Suppressor macrophage treated with lipopolysaccharide for 1 hour (primary cell): ENCODE measurements at regions not wholly inside any gene's neighbourhood (a gene's known extent, or its start where the extent isn't known, plus 50 kb on each side); places are given as distances from the start of the nearest gene placed in this dataset.
"Not testable (repeated sequence)": the region's sequence is repeated elsewhere in the genome, so short reads cannot be mapped to it uniquely, and the experiment has no call there.

Experiments used
- DNase-seq, 3 donors: peaks; one replicate each; pipeline ENCODE4 v3.0.0-alpha.2; 2020 to 2022

DNA sequence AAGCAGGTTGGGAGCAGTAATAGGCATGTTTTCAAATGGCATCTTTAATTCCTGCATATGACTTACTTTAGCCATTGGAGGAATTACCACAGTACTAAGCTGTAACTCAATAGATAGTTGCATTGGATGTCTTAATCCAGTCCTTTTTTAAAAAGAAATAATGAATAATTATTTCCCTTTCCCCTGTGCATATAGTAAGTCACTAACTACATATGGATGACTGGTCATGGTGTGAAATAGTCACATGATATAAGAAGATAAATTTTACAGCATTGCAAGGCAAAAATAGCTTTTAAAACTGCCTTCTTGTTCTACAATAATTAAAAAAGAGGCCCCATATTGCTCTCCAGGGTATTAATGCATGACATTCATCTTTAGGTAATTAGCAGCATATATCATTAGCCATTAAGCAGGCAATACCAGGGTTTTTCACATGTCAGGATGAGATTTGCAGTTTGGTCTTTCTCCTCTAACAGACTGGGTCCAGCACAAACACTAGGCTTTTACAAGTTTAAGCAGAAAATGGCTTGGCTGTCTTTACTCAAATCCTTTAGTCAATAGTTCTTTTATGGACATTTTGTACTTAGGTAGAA is 606.4 kb upstream of the RORB start:
- no peak for DNase-seq

- no peak for DNase-seq
These were observed 604.8 kb upstream of the RORB start for GRCh38 chr9:73892335-73892734.

GRCh38 chr9:73893230-73893629 is 603.9 kb upstream of the RORB start:
- DNase-seq, result no peak

DNA sequence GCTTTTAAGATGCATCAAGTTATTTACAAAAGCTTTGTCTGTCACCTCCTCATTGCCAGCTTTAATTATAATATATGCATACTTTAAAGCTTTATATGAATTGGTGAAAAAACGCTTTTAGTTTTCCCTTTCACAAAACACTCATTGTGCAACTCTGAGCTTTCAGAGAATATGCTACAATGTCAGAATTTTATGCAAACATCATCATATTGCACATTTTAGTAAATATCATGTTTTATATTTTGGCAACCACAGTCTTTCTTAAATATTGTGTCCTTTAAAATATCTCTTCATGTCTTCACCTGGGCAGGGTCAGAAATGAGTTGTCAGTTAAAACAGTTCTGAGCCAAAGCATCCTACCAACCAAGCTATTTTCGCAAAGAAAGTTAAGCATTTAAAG is 601.1 kb upstream of the RORB start:
- DNase-seq, result no peak

- peak; percentile 4 to 43 (median 20) for DNase-seq
These were observed 590.5 kb upstream of the RORB start for GRCh38 chr9:73906671-73907070.

DNA sequence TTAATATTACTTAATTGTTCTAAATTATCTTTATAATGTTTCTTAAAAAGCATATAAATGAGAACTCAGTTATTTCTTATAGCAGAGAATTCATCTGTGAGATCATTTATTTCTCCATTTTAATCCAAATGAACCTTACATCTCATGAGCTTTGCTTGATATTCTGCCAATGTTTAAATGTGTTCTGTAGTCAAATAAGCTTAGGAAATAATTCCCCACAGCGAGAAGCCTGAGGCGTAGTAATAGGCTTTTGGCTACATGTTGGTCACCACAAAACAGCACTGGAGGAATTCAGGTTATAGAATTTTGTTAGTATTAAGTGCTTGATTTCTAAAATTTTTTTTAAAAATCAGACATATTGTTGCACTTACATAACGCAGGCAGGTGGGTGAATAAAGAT is 585.3 kb upstream of the RORB start:
- DNase-seq, result no peak

DNA sequence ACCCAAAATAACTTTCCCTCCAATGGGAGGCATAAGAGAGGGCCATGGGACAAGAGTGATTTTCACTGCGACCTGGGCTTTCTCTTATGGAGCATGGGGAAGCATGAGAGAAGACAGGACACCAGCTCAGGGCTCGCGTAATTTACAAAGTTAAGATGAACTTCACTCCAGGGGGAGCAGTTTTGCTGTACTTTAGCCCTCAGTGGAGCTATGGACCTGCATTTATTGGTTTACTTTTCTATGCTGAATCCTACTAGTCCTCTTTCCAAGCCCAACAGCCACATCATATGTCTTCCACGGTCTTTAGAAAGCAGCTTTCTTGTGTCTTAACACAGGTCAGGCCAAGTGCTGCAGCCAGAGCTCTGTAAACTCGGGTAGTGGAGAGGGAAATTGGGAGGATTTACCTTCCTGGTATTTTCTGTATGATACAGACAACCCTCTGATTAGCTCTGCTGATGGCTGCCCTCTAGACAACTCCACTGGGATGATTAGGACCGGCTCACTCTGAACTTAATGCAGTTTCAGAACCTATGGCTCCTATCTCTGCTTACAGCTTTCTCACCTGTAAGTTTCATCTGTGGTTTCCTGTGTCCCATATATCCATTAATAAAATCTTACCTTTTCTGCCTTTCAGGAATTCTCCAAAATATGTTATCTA is 581.0 kb upstream of the RORB start:
- no peak for DNase-seq

DNA sequence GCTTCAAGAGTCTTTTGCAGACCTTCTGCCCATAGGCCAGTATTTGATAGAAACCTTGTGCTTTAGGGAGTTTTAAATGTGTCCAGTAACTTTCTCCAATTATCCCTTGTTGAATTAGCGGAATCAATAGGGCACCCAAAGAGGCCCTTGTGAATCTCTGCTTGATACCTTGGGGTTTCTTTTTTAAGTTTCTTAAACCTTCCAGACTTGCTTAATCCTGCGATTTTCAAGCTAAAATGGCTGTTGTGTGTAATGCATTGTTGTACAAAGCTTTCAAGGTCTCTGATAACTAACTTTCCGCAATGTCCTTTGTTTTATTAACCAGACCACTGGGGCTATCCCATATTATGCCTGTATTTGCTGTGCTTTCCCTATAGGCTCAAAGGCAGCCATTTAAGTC is 577.4 kb upstream of the RORB start:
- DNase-seq, result no peak

DNA sequence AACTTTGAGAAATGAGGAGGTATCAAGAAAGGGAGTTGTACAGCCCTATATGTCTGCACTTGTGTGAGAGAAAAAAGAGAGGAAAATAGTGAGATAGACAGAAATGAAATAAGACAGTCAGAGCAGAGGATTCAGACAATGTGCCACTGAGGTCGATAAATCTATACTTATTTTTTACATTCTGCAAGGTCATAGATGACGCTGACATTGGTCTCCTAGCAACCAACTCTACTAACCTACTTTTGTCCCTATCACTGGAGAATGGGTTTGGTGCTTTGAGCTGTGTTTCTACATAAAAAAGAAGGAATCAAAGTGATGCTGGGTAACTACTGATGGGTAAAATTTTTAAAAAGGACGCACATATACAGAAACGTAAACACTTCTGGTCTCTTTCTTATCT is 573.3 kb upstream of the RORB start:
- DNase-seq, result no peak

DNA sequence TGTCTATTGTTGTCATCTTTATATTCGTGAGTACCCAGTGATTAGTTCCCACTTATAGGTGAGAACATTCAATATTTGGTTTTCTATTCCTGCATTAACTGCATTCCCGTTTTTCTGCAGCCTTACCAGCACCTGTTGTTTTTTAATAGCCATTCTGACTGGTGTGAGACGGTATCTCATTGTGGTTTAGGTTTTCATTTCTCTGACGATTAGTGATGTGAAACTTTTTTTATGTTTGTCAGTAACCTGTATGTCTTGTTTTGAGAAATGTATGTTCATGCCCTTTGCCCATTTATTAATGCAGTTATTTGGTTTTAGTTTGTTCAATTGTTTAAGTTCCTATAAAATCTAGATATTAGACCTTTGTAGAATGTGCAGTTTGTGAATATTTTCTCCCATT is 546.0 kb upstream of the RORB start:
- no peak for DNase-seq

GRCh38 chr9:73962792-73963191 is 534.3 kb upstream of the RORB start:
- DNase-seq, result no peak

DNA sequence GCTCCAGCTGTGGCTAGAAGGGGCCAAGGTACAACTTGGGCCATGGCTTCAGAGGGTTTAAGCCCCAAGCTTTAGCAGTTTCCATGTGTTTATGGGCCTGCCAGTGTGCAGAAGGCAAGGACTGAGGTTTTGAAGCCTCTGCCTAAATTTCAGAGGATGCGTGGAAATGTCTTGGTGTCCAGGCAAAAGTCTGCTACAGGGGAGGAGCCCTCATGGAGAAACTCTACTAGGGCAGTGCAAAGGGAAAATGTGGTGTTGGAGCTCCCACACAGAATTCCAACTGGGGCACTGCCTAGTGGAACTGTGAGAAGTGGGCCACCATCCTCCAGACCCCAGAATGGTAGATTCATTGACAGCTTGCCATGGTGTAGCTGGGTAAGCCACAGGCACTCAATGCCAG is 527.2 kb upstream of the RORB start:
- DNase-seq, result no peak

GRCh38 chr9:73976424-73976823 is 520.7 kb upstream of the RORB start:
- not testable (repeated sequence) for DNase-seq

DNA sequence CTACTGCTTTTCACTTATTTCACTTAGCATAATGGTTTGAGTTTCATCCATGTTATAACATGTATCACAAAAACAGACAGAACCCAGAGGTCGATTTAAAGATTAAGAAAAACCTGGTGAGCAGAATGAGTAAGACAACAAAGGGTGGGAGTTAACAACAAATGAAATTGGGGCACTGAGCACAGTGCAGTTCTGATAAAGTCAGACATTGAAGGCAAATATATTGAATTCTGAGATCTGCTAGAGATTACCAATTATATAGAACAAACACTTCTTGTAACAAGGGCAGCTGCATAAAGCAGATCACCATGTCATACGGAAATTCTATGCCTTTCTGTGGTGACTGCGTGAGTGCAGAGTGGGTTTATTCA is 517.3 kb upstream of the RORB start:
- DNase-seq, result no peak

DNA sequence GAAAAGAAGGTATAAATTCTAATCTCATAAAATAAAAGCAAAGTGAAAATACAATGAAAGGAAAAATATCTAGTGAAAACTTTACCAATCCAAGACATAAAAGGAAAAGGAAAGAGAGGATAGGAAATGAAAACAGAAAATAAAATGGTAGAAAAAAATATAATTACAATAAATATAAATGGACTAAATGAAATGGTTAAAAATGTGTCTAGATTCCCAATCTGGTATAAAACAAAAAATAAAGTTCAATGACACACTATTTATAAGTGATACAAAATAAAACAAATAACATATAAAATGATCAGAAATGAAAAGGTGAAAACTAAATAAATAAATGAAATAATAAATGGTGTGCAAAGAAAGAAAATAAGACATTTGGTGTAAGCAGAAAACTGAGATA is 516.4 kb upstream of the RORB start:
- no peak for DNase-seq

DNA sequence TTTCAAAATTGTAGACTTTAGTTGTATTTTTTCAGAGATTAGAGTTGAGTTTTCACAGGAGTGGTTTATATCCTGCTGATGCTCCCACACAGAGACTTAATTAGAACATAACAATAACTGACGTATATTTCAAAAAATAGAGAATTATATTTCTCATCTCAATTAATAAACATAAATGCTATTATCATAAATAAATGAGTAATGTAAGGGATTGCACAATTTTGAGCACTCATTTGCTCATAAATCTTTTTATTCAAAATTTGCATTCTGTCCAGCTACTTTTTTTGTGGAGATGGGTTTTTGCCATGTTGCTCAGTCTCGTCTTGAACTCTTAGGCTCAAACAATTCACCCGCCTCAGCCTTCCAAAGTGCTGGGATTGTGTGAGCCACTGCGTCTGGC is 515.7 kb upstream of the RORB start:
- no peak for DNase-seq

- no peak for DNase-seq
These were observed 501.3 kb upstream of the RORB start for GRCh38 chr9:73995836-73996235.

DNA sequence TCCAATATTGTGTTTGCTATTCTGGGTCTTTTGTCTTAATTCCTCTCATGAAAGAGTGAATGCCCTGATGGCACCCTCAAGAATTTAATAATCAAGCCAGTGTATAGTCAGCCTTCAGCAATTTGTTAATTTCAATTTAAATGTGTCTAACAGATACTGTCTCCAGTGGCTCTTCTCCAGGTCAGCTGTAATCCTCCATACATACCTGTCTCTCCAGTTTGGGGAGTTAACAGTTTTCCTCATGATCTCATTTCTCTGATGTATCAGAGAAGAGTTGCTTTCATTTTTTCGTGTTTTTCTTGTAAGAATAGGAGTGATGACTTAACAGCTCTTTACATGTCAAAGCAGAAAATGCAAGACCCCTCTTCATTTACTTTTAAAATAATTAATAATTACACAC is 500.3 kb upstream of the RORB start:
- no peak for DNase-seq

- DNase-seq, result no peak
These were observed 495.8 kb upstream of the RORB start for GRCh38 chr9:74001382-74001781.

GRCh38 chr9:74006935-74007334 is 490.2 kb upstream of the RORB start:
- no peak for DNase-seq

- no peak for DNase-seq
These were observed 489.3 kb upstream of the RORB start for GRCh38 chr9:74007833-74008232.

- DNase-seq, result no peak
These were observed 481.1 kb upstream of the RORB start for GRCh38 chr9:74016004-74016403.

- no peak for DNase-seq
These were observed 471.7 kb upstream of the RORB start for GRCh38 chr9:74025402-74025925.

- DNase-seq, result no peak
These were observed 464.7 kb upstream of the RORB start for GRCh38 chr9:74032421-74032820.

- DNase-seq, result no peak
These were observed 461.3 kb upstream of the RORB start for GRCh38 chr9:74035786-74036185.
